Heart right ventricle (tissue), 16 donors: ENCODE measurements at regions not wholly inside any gene's neighbourhood (a gene's known extent, or its start where the extent isn't known, plus 50 kb on each side); places are given as distances from the start of the nearest gene placed in this dataset.
"Not testable (repeated sequence)": the region's sequence is repeated elsewhere in the genome, so short reads cannot be mapped to it uniquely, and the experiment has no call there.

Source experiments
- ATAC-seq, 8 donors: fragments of 200-7000 bp; cut with Tn5 transposase; one replicate each; pipeline ENCODE4 v1.9.1; 2020; ENCODE audit warnings: mild to moderate bottlenecking in 8 of 8, moderate library complexity in 8 of 8, moderate number of reproducible peaks in 1 of 8
- DNase-seq, 2 donors: peaks; one replicate each; pipeline ENCODE4 v3.0.0-alpha.2; 2020
- H3K27ac ChIP-seq, 10 donors: fragments of 200-600 bp; sonication (generic) in 2 of 10; one replicate each; pipeline versions ENCODE4 v1.5.0 to v1.8.0; 2020 to 2022; ENCODE audit warnings: mild to moderate bottlenecking in 3 of 10
- H3K27me3 ChIP-seq, 7 donors: fragments of 200-600 bp; one replicate each; pipeline ENCODE4 v1.8.0; 2021 to 2022; ENCODE audit warnings: mild to moderate bottlenecking in 2 of 7
- H3K36me3 ChIP-seq, 9 donors: fragments of 200-600 bp; sonication (generic) in 1 of 9; one replicate each; pipeline versions ENCODE4 v1.5.0 to v1.8.0; 2020 to 2022; ENCODE audit warnings: mild to moderate bottlenecking in 2 of 9
- H3K4me1 ChIP-seq, 9 donors: fragments of 200-600 bp; sonication (generic) in 1 of 9; one replicate each; pipeline versions ENCODE4 v1.5.0 to v1.8.0; 2020 to 2022; ENCODE audit warnings: mild to moderate bottlenecking in 4 of 9
- H3K4me3 ChIP-seq, 10 donors: fragments of 200-600 bp; sonication (generic) in 2 of 10; one replicate each; pipeline versions ENCODE4 v1.5.0 to v1.8.0; 2020 to 2022; ENCODE audit warnings: mild to moderate bottlenecking in 7 of 10, moderate library complexity in 2 of 10
- H3K9me3 ChIP-seq, 11 donors: fragments of 200-600 bp in 10 of 11; sonication (generic) in 2 of 11; one replicate each; pipeline versions ENCODE4 v1.5.0 to v1.8.0; 2013 to 2022; ENCODE audit warnings: mild to moderate bottlenecking in 2 of 11, control low read depth in 1 of 11, moderate library complexity in 1 of 11
- WGBS, 2 donors: extraction: QIAGEN DNeasy Blood & Tissue Kit; methylation state at CpG; one replicate each; pipeline ENCODE4 v1.1.7; 2013; ENCODE audit warnings: inconsistent platforms in 1 of 2; 5-methylcytosine and 5-hydroxymethylcytosine counted together
- intact Hi-C, 10 donors: fragments of 100-400 bp; cut with DNase I; formaldehyde crosslinking; loops; one replicate each; pipeline versions ENCODE4 v1.11.1 to v1.14.2; 2022
- TF ChIP-seq, protein P1 (sequence below), 9 donors: fragments of 200-600 bp; sonication (generic) in 2 of 9; IDR thresholded peaks; one replicate each; pipeline versions ENCODE4 v1.5.0 to v1.8.0; 2021 to 2022; ENCODE audit warnings: antibody characterized with exemption in 9 of 9, mild to moderate bottlenecking in 5 of 9, moderate library complexity in 1 of 9
- donor health status: Arrhythmogenic right ventricular cardiomyopathy.
- donor health status: ischemic (EF 13 %, LVEDD 7.1; RV severe dilation, severe dysfunction).
- donor health status: healthy with polysubstance abuse.
- donor health status: DM: no; HTN: yes; CAD: no.
- donor health status: DM: no; HTN: no; CAD: no.
- donor health status: ischemic (EF 25% LVEDD 6.9; RV normal size, moderate dysfunction).
- donor health status: ischemic (EF 25% LVEDD 5.7; RV mildly dilated, moderate dysfunction).
- donor health status: healthy.
- donor health status: DM: yes; HTN: yes; CAD: no.
- donor health status: Ischemic cardiomyopathy.
- donor health status: ischemic (EF 35%, LVEDD 5.7; RV mildly dilated, moderate dysfunction).
- donor health status: nonischemic (EF 11% LVEDD 7.7; RV severe dilation, severe dysfunction).
- donor health status: DM: yes; HTN: yes; CAD: no.
- donor health status: PGD.
- donor health status: ischemic (EF 29% LVEDD 5.4; RV normal size, mild dysfunction).
- donor health status: nonischemic (EF 23%, LVEDD 6.1; RV moderate dilation, normal function).

- ATAC-seq (no peak), DNase-seq (no peak)
- no peak overlapping the region for H3K27ac ChIP-seq
- no peak overlapping the region for H3K4me3 ChIP-seq
- peaks cover 0 to 3% (median 0%) of the 10 kb centered on the region in 11 donors for H3K9me3 ChIP-seq
- H3K4me1 ChIP-seq = no peaks in the 10 kb centered on the region
- TF ChIP-seq, protein P1, sequence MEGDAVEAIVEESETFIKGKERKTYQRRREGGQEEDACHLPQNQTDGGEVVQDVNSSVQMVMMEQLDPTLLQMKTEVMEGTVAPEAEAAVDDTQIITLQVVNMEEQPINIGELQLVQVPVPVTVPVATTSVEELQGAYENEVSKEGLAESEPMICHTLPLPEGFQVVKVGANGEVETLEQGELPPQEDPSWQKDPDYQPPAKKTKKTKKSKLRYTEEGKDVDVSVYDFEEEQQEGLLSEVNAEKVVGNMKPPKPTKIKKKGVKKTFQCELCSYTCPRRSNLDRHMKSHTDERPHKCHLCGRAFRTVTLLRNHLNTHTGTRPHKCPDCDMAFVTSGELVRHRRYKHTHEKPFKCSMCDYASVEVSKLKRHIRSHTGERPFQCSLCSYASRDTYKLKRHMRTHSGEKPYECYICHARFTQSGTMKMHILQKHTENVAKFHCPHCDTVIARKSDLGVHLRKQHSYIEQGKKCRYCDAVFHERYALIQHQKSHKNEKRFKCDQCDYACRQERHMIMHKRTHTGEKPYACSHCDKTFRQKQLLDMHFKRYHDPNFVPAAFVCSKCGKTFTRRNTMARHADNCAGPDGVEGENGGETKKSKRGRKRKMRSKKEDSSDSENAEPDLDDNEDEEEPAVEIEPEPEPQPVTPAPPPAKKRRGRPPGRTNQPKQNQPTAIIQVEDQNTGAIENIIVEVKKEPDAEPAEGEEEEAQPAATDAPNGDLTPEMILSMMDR (IDR thresholded peaks at IDR 0.05) = no peak
- intact Hi-C loops = no loop called here
- no peaks in the 10 kb centered on the region for H3K36me3 ChIP-seq
- no peaks in the 10 kb centered on the region for H3K27me3 ChIP-seq
Observed at GRCh38 chr7:109639561-109639960, 1069.9 kb downstream of the DNAJB9 start.

DNA sequence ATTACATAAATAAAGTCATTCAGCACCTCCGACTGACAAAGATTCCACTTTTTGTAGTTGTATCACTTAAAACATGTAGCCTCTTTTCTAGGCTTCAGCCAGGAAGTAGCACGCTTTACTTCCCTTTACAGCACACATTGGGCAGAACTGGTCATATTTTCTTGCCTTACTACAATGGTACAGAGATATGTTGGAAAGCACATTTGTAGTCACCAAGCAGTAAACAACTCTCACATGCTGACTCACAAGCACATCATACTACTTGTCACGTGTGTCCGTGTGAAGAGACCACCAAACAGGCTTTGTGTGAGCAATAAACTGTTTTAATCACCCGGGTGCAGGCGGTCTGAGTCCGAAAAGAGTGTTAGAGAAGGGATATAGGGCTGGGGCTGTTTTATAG is 1071.8 kb downstream of the DNAJB9 start:
- DNase-seq (no peak), ATAC-seq (no peak)
- peaks cover 0 to 6% (median 0%) of the 10 kb centered on the region in 11 donors for H3K9me3 ChIP-seq
- intact Hi-C loops = no loop called here
- H3K4me3 ChIP-seq = no peak overlapping the region
- H3K4me1 ChIP-seq = no peaks in the 10 kb centered on the region
- 87 to 89% methylated on average over 7 of the region's 7 CpGs for WGBS, 2 donors
- TF ChIP-seq, protein P1 (IDR thresholded peaks at IDR 0.05) = no peak
- H3K27ac ChIP-seq = no peak overlapping the region
- H3K36me3 ChIP-seq = no peaks in the 10 kb centered on the region
- no peaks in the 10 kb centered on the region for H3K27me3 ChIP-seq

GRCh38 chr7:109646124-109646523 is 1076.5 kb downstream of the DNAJB9 start:
- Histone ChIP-seq H3K27me3 (no peaks in the 10 kb centered on the region), H3K27ac (no peak overlapping the region), H3K36me3 (no peaks in the 10 kb centered on the region), H3K4me1 (no peaks in the 10 kb centered on the region), H3K4me3 (no peak overlapping the region), H3K9me3 (peaks cover 0 to 6% (median 0%) of the 10 kb centered on the region in 11 donors)
- TF ChIP-seq, protein P1 (IDR thresholded peaks at IDR 0.05) = no peak
- 81 to 91% methylated on average over 7 of the region's 7 CpGs for WGBS, 2 donors
- intact Hi-C loops = no loop called here
- ATAC-seq (no peak), DNase-seq (no peak)

GRCh38 chr7:109646594-109646993 is 1076.9 kb downstream of the DNAJB9 start:
- WGBS, 2 donors = 82 to 90% methylated on average over 5 of the region's 5 CpGs
- ATAC-seq = not testable (repeated sequence)

DNA sequence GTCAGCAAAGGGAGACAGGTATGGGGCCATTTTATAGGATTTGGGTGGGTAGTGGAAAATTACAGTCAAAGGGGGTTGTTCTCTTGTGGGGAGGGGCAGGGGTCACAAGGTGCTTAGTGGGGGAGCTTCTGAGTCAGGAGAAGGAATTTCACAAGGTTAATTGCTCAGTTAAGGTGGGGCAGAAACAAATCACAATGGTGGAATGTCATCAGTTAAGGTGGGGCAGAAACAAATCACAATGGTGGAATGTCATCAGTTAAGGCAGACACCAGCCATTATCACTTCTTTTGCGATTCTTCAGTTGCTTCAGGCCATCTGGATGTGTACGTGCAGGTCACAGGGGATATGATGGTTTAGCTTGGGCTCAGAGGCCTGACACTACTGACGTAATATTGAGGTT is 1077.6 kb downstream of the DNAJB9 start:
- H3K27ac ChIP-seq, H3K4me1 ChIP-seq, DNase-seq, intact Hi-C loops, H3K27me3 ChIP-seq, H3K36me3 ChIP-seq, H3K9me3 ChIP-seq, ATAC-seq, H3K4me3 ChIP-seq: not testable (repeated sequence)
- WGBS, 2 donors = 66 to 83% methylated on average over 3 of the region's 3 CpGs

More at GRCh38 chr7:109646594-109646993, 1076.9 kb downstream of the DNAJB9 start:
- H3K27me3 ChIP-seq, H3K27ac ChIP-seq, DNase-seq, H3K4me3 ChIP-seq, H3K4me1 ChIP-seq, intact Hi-C loops, H3K9me3 ChIP-seq, H3K36me3 ChIP-seq: not testable (repeated sequence)
